ENCODE measurements at regions not wholly inside any gene's neighbourhood (a gene's known extent, or its start where the extent isn't known, plus 50 kb on each side); places are given as distances from the start of the nearest gene placed in this dataset.
"Not testable (repeated sequence)": the region's sequence is repeated elsewhere in the genome, so short reads cannot be mapped to it uniquely, and the experiment has no call there.

GRCh38 chr2:13666582-13667414, 950.1 kb downstream of the TRIB2 start:
- no peak overlapping the region for H3K4me2 ChIP-seq (ENCODE audit: low read length)
- no peak overlapping the region for H3K27ac ChIP-seq (ENCODE audit: low read depth, low read length)
- no peaks in the 10 kb centered on the region for H3K79me2 ChIP-seq (ENCODE audit: control insufficient read depth, low read length)
- H3K9me2 ChIP-seq (replicated peaks; ENCODE audit: control insufficient read depth, low read length): no peaks in the 10 kb centered on the region
- no peaks in the 10 kb centered on the region for H3K27me3 ChIP-seq (ENCODE audit: control insufficient read depth, low read length)
- H3K4me1 ChIP-seq (ENCODE audit: control insufficient read depth, low read length): no peaks in the 10 kb centered on the region
- H4K20me1 ChIP-seq (ENCODE audit: control insufficient read depth, insufficient read depth, low read depth, low read length): no peaks in the 10 kb centered on the region
- H3F3A ChIP-seq (ENCODE audit: control insufficient read depth, insufficient read depth): no peaks in the 10 kb centered on the region
- no peak overlapping the region for H3K4me3 ChIP-seq (ENCODE audit: low read length)
- TF ChIP-seq EZH2phosphoT487 (IDR thresholded peaks at IDR 0.05; ENCODE audit: borderline replicate concordance, low read length): no peak
- no peak for TF ChIP-seq CTCF (IDR thresholded peaks at IDR 0.05; ENCODE audit: low read depth, low read length, poor library complexity, severe bottlenecking)
- H3K36me3 ChIP-seq (ENCODE audit: control insufficient read depth, low read length): no peaks in the 10 kb centered on the region
- no peaks in the 10 kb centered on the region for H3K9me3 ChIP-seq (ENCODE audit: control insufficient read depth, insufficient read depth, low read length)

DNA sequence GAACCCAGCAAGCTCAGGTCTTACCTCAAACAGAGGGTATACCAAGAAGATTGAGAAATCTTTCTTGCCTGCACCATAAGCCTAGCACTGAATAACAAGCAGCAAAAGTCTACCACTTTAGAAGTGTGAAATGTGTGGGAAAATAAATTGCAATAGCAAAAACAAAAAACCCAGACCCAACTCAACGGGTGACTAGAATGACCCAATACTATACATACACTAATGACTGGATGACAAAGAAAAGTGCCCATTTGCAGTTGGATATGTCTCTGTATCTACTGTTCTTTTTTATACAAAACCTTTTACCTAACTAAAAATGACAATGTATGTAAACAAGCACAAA, 950.6 kb downstream of the TRIB2 start:
- no peaks in the 10 kb centered on the region for H4K20me1 ChIP-seq (ENCODE audit: control insufficient read depth, insufficient read depth, low read depth, low read length)
- H3K4me3 ChIP-seq (ENCODE audit: low read length): no peak overlapping the region
- H3K4me1 ChIP-seq (ENCODE audit: control insufficient read depth, low read length): no peaks in the 10 kb centered on the region
- no peaks in the 10 kb centered on the region for H3F3A ChIP-seq (ENCODE audit: control insufficient read depth, insufficient read depth)
- no peak overlapping the region for H3K4me2 ChIP-seq (ENCODE audit: low read length)
- H3K9me2 ChIP-seq (replicated peaks; ENCODE audit: control insufficient read depth, low read length): no peaks in the 10 kb centered on the region
- no peaks in the 10 kb centered on the region for H3K27me3 ChIP-seq (ENCODE audit: control insufficient read depth, low read length)
- TF ChIP-seq CTCF (IDR thresholded peaks at IDR 0.05; ENCODE audit: low read depth, low read length, poor library complexity, severe bottlenecking): no peak
- no peak for TF ChIP-seq EZH2phosphoT487 (IDR thresholded peaks at IDR 0.05; ENCODE audit: borderline replicate concordance, low read length)
- no peak overlapping the region for H3K27ac ChIP-seq (ENCODE audit: low read depth, low read length)
- H3K9me3 ChIP-seq (ENCODE audit: control insufficient read depth, insufficient read depth, low read length): no peaks in the 10 kb centered on the region
- H3K79me2 ChIP-seq (ENCODE audit: control insufficient read depth, low read length): no peaks in the 10 kb centered on the region
- no peaks in the 10 kb centered on the region for H3K36me3 ChIP-seq (ENCODE audit: control insufficient read depth, low read length)

- Histone ChIP-seq H3K9me2 (replicated peaks; ENCODE audit: control insufficient read depth, low read length) (no peaks in the 10 kb centered on the region), H4K20me1 (ENCODE audit: control insufficient read depth, insufficient read depth, low read depth, low read length) (no peaks in the 10 kb centered on the region), H3K27ac (ENCODE audit: low read depth, low read length) (no peak overlapping the region), H3K36me3 (ENCODE audit: control insufficient read depth, low read length) (no peaks in the 10 kb centered on the region), H3K9me3 (ENCODE audit: control insufficient read depth, insufficient read depth, low read length) (no peaks in the 10 kb centered on the region), H3F3A (ENCODE audit: control insufficient read depth, insufficient read depth) (no peaks in the 10 kb centered on the region), H3K4me1 (ENCODE audit: control insufficient read depth, low read length) (no peaks in the 10 kb centered on the region), H3K4me3 (ENCODE audit: low read length) (no peak overlapping the region), H3K79me2 (ENCODE audit: control insufficient read depth, low read length) (no peaks in the 10 kb centered on the region), H3K4me2 (ENCODE audit: low read length) (no peak overlapping the region), H3K27me3 (ENCODE audit: control insufficient read depth, low read length) (no peaks in the 10 kb centered on the region)
- TF ChIP-seq CTCF (IDR thresholded peaks at IDR 0.05; ENCODE audit: low read depth, low read length, poor library complexity, severe bottlenecking): no peak
- TF ChIP-seq EZH2phosphoT487 (IDR thresholded peaks at IDR 0.05; ENCODE audit: borderline replicate concordance, low read length): no peak
These were observed 952.9 kb downstream of the TRIB2 start for GRCh38 chr2:13669607-13670006.

GRCh38 chr2:13673821-13674220, 957.1 kb downstream of the TRIB2 start:
- H3K9me3 ChIP-seq (ENCODE audit: control insufficient read depth, insufficient read depth, low read length); H3K4me2 ChIP-seq (ENCODE audit: low read length); H3K79me2 ChIP-seq (ENCODE audit: control insufficient read depth, low read length); H3K4me3 ChIP-seq (ENCODE audit: low read length); H3K36me3 ChIP-seq (ENCODE audit: control insufficient read depth, low read length); H3K27ac ChIP-seq (ENCODE audit: low read depth, low read length); H4K20me1 ChIP-seq (ENCODE audit: control insufficient read depth, insufficient read depth, low read depth, low read length); H3K4me1 ChIP-seq (ENCODE audit: control insufficient read depth, low read length); H3F3A ChIP-seq (ENCODE audit: control insufficient read depth, insufficient read depth); H3K27me3 ChIP-seq (ENCODE audit: control insufficient read depth, low read length); H3K9me2 ChIP-seq (replicated peaks; ENCODE audit: control insufficient read depth, low read length): not testable (repeated sequence)

Measured in DOHH2 (cell line).